Nephron (organoid): ENCODE measurements at regions not wholly inside any gene's neighbourhood (a gene's known extent, or its start where the extent isn't known, plus 50 kb on each side); places are given as distances from the start of the nearest gene placed in this dataset.

ENCODE experiments used
- H3K27ac Mint-ChIP-seq, 3 experiments: 2 replicates each; pipeline ENCODE4 v1.8.0; 2020; ENCODE audit warnings: mixed read lengths in 3 of 3, mild to moderate bottlenecking in 2 of 3, moderate library complexity in 1 of 3
- H3K27me3 Mint-ChIP-seq: 2 replicates; pipeline ENCODE4 v1.8.0; 2021; ENCODE audit warnings: low read depth, mild to moderate bottlenecking, moderate library complexity, mixed read lengths
- H3K36me3 Mint-ChIP-seq: 2 replicates; pipeline ENCODE4 v1.8.0; 2020; ENCODE audit warnings: low read depth, mixed read lengths
- H3K4me1 Mint-ChIP-seq: 2 replicates; pipeline ENCODE4 v1.8.0; 2020; ENCODE audit warnings: mixed read lengths
- H3K4me3 Mint-ChIP-seq, 3 experiments: 2 replicates each; pipeline ENCODE4 v1.8.0; 2020; ENCODE audit warnings: mild to moderate bottlenecking in 3 of 3, mixed read lengths in 3 of 3, moderate library complexity in 2 of 3
- H3K9me3 Mint-ChIP-seq: 2 replicates; pipeline ENCODE4 v1.8.0; 2020; ENCODE audit warnings: mixed read lengths
- CTCF ChIP-seq, 3 experiments: fragments of 200-600 bp; sonication (generic); IDR thresholded peaks; one replicate each; pipeline ENCODE4 v1.5.0; 2021; ENCODE audit warnings: antibody characterized with exemption in 3 of 3; ENCODE audit not compliant: unreplicated experiment in 3 of 3

GRCh38 chr5:86795659-86796058 lies 177.9 kb downstream of the COX7C start:
- Mint-ChIP-seq H3K27me3 (peaks cover 4% of the 10 kb centered on the region), H3K4me1 (peaks cover 5% of the 10 kb centered on the region), H3K9me3 (no peaks in the 10 kb centered on the region), H3K36me3 (no peaks in the 10 kb centered on the region), H3K27ac (peak overlapping the region; percentile 26 to 73 (median 59)), H3K4me3 (no peak overlapping the region)
- no peak for TF ChIP-seq CTCF (IDR thresholded peaks at IDR 0.05; ENCODE audit: unreplicated experiment in 3 of 3)

GRCh38 chr5:86797677-86798076 lies 179.9 kb downstream of the COX7C start:
- H3K4me1 Mint-ChIP-seq: peaks cover 5% of the 10 kb centered on the region
- H3K27ac Mint-ChIP-seq: peak overlapping the region in 2 of 3 experiments; percentile 73 to 83
- H3K9me3 Mint-ChIP-seq: no peaks in the 10 kb centered on the region
- H3K4me3 Mint-ChIP-seq: no peak overlapping the region
- peaks cover 10% of the 10 kb centered on the region for H3K27me3 Mint-ChIP-seq
- no peaks in the 10 kb centered on the region for H3K36me3 Mint-ChIP-seq
- TF ChIP-seq CTCF (IDR thresholded peaks at IDR 0.05; ENCODE audit: unreplicated experiment in 3 of 3): no peak

GRCh38 chr5:86806206-86806605 lies 188.5 kb downstream of the COX7C start:
- Mint-ChIP-seq H3K4me1 (peaks cover 14% of the 10 kb centered on the region), H3K4me3 (no peak overlapping the region), H3K27me3 (peaks cover 5% of the 10 kb centered on the region), H3K36me3 (no peaks in the 10 kb centered on the region), H3K27ac (peak overlapping the region in 1 of 3 experiments; percentile 72), H3K9me3 (peaks cover 3% of the 10 kb centered on the region)
- no peak for TF ChIP-seq CTCF (IDR thresholded peaks at IDR 0.05; ENCODE audit: unreplicated experiment in 3 of 3)

- H3K9me3 Mint-ChIP-seq: peaks cover 3% of the 10 kb centered on the region
- peak in 2 of 3 experiments; percentile 12 to 36 for TF ChIP-seq CTCF (IDR thresholded peaks at IDR 0.05; ENCODE audit: unreplicated experiment in 3 of 3)
- H3K4me3 Mint-ChIP-seq: no peak overlapping the region
- peaks cover 3% of the 10 kb centered on the region for H3K27me3 Mint-ChIP-seq
- peaks cover 14% of the 10 kb centered on the region for H3K4me1 Mint-ChIP-seq
- H3K27ac Mint-ChIP-seq: peak overlapping the region; percentile 17 to 91 (median 77)
- no peaks in the 10 kb centered on the region for H3K36me3 Mint-ChIP-seq
These were observed 189.6 kb downstream of the COX7C start for GRCh38 chr5:86807046-86808031.

- no peaks in the 10 kb centered on the region for H3K27me3 Mint-ChIP-seq
- H3K9me3 Mint-ChIP-seq: no peaks in the 10 kb centered on the region
- no peak for TF ChIP-seq CTCF (IDR thresholded peaks at IDR 0.05; ENCODE audit: unreplicated experiment in 3 of 3)
- H3K4me1 Mint-ChIP-seq: no peaks in the 10 kb centered on the region
- H3K4me3 Mint-ChIP-seq: no peak overlapping the region
- H3K36me3 Mint-ChIP-seq: no peaks in the 10 kb centered on the region
- no peak overlapping the region for H3K27ac Mint-ChIP-seq
These were observed 196.6 kb downstream of the COX7C start for GRCh38 chr5:86814315-86814714.
